ENCODE measurements at regions not wholly inside any gene's neighbourhood (a gene's known extent, or its start where the extent isn't known, plus 50 kb on each side); places are given as distances from the start of the nearest gene placed in this dataset.

GRCh38 chr3:161977063-161977462, 480.5 kb downstream of the OTOL1 start:
- no peak for TF ChIP-seq CTCF (IDR thresholded peaks at IDR 0.05)
- no peak overlapping the region for H2AFZ ChIP-seq

GRCh38 chr3:161977850-161978249, 481.2 kb downstream of the OTOL1 start:
- no peak overlapping the region for H3K4me2 ChIP-seq (ENCODE audit: low read length)
- H3K4me3 ChIP-seq (ENCODE audit: low read depth, low read length): no peak overlapping the region
- H3K36me3 ChIP-seq (ENCODE audit: control insufficient read depth, insufficient read depth, low read length): no peaks in the 10 kb centered on the region
- no peaks in the 10 kb centered on the region for H3K79me2 ChIP-seq
- no peak overlapping the region for H2AFZ ChIP-seq
- H3K9ac ChIP-seq: no peak overlapping the region
- TF ChIP-seq CTCF (IDR thresholded peaks at IDR 0.05): no peak
- H3K27ac ChIP-seq: no peak overlapping the region
- H3K4me1 ChIP-seq: no peaks in the 10 kb centered on the region
- H3K9me3 ChIP-seq (ENCODE audit: control insufficient read depth, low read length): no peaks in the 10 kb centered on the region
- no peaks in the 10 kb centered on the region for H3K27me3 ChIP-seq (ENCODE audit: control insufficient read depth, insufficient read depth, low read length)

More at GRCh38 chr3:161977063-161977462, 480.5 kb downstream of the OTOL1 start:
- H3K4me3 ChIP-seq (ENCODE audit: low read depth, low read length): no peak overlapping the region
- no peaks in the 10 kb centered on the region for H3K9me3 ChIP-seq (ENCODE audit: control insufficient read depth, low read length)
- no peak overlapping the region for H3K27ac ChIP-seq
- H3K27me3 ChIP-seq (ENCODE audit: control insufficient read depth, insufficient read depth, low read length): no peaks in the 10 kb centered on the region
- no peaks in the 10 kb centered on the region for H3K36me3 ChIP-seq (ENCODE audit: control insufficient read depth, insufficient read depth, low read length)
- H3K9ac ChIP-seq: no peak overlapping the region
- H3K4me2 ChIP-seq (ENCODE audit: low read length): no peak overlapping the region
- H3K4me1 ChIP-seq: no peaks in the 10 kb centered on the region
- no peaks in the 10 kb centered on the region for H3K79me2 ChIP-seq

GRCh38 chr3:161987933-161988332, 491.3 kb downstream of the OTOL1 start:
- no peak for TF ChIP-seq CTCF (IDR thresholded peaks at IDR 0.05)
- Histone ChIP-seq H3K27ac (no peak overlapping the region), H3K9me3 (ENCODE audit: control insufficient read depth, low read length) (no peaks in the 10 kb centered on the region), H3K79me2 (no peaks in the 10 kb centered on the region), H3K27me3 (ENCODE audit: control insufficient read depth, insufficient read depth, low read length) (no peaks in the 10 kb centered on the region), H2AFZ (no peak overlapping the region), H3K9ac (no peak overlapping the region), H3K4me1 (no peaks in the 10 kb centered on the region), H3K4me3 (ENCODE audit: low read depth, low read length) (no peak overlapping the region), H3K4me2 (ENCODE audit: low read length) (no peak overlapping the region), H3K36me3 (ENCODE audit: control insufficient read depth, insufficient read depth, low read length) (no peaks in the 10 kb centered on the region)

GRCh38 chr3:161989012-161989411, 492.4 kb downstream of the OTOL1 start:
- Histone ChIP-seq H3K4me1 (no peaks in the 10 kb centered on the region), H2AFZ (no peak overlapping the region), H3K36me3 (ENCODE audit: control insufficient read depth, insufficient read depth, low read length) (no peaks in the 10 kb centered on the region), H3K9me3 (ENCODE audit: control insufficient read depth, low read length) (no peaks in the 10 kb centered on the region), H3K9ac (no peak overlapping the region), H3K27ac (no peak overlapping the region), H3K4me3 (ENCODE audit: low read depth, low read length) (no peak overlapping the region), H3K4me2 (ENCODE audit: low read length) (no peak overlapping the region), H3K79me2 (no peaks in the 10 kb centered on the region), H3K27me3 (ENCODE audit: control insufficient read depth, insufficient read depth, low read length) (no peaks in the 10 kb centered on the region)
- TF ChIP-seq CTCF (IDR thresholded peaks at IDR 0.05): no peak

GRCh38 chr3:161990036-161990435, 493.4 kb downstream of the OTOL1 start:
- Histone ChIP-seq H3K36me3 (ENCODE audit: control insufficient read depth, insufficient read depth, low read length) (no peaks in the 10 kb centered on the region), H3K9ac (no peak overlapping the region), H3K79me2 (no peaks in the 10 kb centered on the region), H3K9me3 (ENCODE audit: control insufficient read depth, low read length) (no peaks in the 10 kb centered on the region), H3K4me1 (no peaks in the 10 kb centered on the region), H3K4me2 (ENCODE audit: low read length) (no peak overlapping the region), H3K27me3 (ENCODE audit: control insufficient read depth, insufficient read depth, low read length) (no peaks in the 10 kb centered on the region), H3K27ac (no peak overlapping the region), H3K4me3 (ENCODE audit: low read depth, low read length) (no peak overlapping the region), H2AFZ (no peak overlapping the region)
- no peak for TF ChIP-seq CTCF (IDR thresholded peaks at IDR 0.05)

Data from parathyroid adenoma (tissue), 2 donors.